ENCODE measurements at regions not wholly inside any gene's neighbourhood (a gene's known extent, or its start where the extent isn't known, plus 50 kb on each side); places are given as distances from the start of the nearest gene placed in this dataset.

- TF ChIP-seq, protein P1, sequence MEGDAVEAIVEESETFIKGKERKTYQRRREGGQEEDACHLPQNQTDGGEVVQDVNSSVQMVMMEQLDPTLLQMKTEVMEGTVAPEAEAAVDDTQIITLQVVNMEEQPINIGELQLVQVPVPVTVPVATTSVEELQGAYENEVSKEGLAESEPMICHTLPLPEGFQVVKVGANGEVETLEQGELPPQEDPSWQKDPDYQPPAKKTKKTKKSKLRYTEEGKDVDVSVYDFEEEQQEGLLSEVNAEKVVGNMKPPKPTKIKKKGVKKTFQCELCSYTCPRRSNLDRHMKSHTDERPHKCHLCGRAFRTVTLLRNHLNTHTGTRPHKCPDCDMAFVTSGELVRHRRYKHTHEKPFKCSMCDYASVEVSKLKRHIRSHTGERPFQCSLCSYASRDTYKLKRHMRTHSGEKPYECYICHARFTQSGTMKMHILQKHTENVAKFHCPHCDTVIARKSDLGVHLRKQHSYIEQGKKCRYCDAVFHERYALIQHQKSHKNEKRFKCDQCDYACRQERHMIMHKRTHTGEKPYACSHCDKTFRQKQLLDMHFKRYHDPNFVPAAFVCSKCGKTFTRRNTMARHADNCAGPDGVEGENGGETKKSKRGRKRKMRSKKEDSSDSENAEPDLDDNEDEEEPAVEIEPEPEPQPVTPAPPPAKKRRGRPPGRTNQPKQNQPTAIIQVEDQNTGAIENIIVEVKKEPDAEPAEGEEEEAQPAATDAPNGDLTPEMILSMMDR (conservative IDR thresholded peaks at IDR 0.05; ENCODE audit: low read depth, low read length), result no peak
- no peak for TF ChIP-seq EZH2phosphoT487 (IDR thresholded peaks at IDR 0.05; ENCODE audit: borderline replicate concordance, low read length)
- TF ChIP-seq EZH2 (IDR thresholded peaks at IDR 0.05; ENCODE audit: low read length, unreplicated experiment), result no peak
- peaks cover 2% of the 10 kb centered on the region; the same call in 1 of the 2 replicates for H3K4me1 ChIP-seq (ENCODE audit: insufficient read depth, low read length)
- no peak overlapping the region for H3K4me3 ChIP-seq (ENCODE audit: low read length)
- POLR2A ChIA-PET (ENCODE audit: unreplicated experiment), result no interaction called here
- CTCF ChIA-PET, result no interaction called here
- BruUV-seq (replicated peaks), result no TSS peak
- no peak overlapping the region for H3K9ac ChIP-seq (ENCODE audit: low read length)
- H3K79me2 ChIP-seq (ENCODE audit: low read length), result no peaks in the 10 kb centered on the region
- H3K9me3 ChIP-seq (ENCODE audit: low read length), result peaks cover 9% of the 10 kb centered on the region; the same call in 1 of the 2 replicates
- intact Hi-C loops (cut with micrococcal nuclease), result no loop called here
- no peaks in the 10 kb centered on the region for H3K36me3 ChIP-seq (ENCODE audit: low read depth, low read length)
- DNase-seq (no peak), ATAC-seq (no peak)
- H3F3A ChIP-seq (ENCODE audit: low read length, unreplicated experiment), result no peaks in the 10 kb centered on the region
- H3K27ac ChIP-seq (ENCODE audit: low read length), result no peak overlapping the region
- no peak overlapping the region for H2AFZ ChIP-seq (ENCODE audit: low read length)
- no peaks in the 10 kb centered on the region for H3K27me3 ChIP-seq (ENCODE audit: low read length)
- H3K4me2 ChIP-seq (ENCODE audit: low read length), result no peak overlapping the region
- H3K9me2 ChIP-seq (replicated peaks; ENCODE audit: low read length), result no peaks in the 10 kb centered on the region
- H4K20me1 ChIP-seq (ENCODE audit: low read length), result no peaks in the 10 kb centered on the region
Measured at GRCh38 chr1:95558791-95559190, 324.8 kb downstream of the RWDD3 start.

- ATAC-seq, result no peak
- H3K4me1 ChIP-seq (ENCODE audit: insufficient read depth, low read length), result no peaks in the 10 kb centered on the region
- no peaks in the 10 kb centered on the region for H3K36me3 ChIP-seq (ENCODE audit: low read depth, low read length)
- no peaks in the 10 kb centered on the region for H3F3A ChIP-seq (ENCODE audit: low read length, unreplicated experiment)
- H3K27me3 ChIP-seq (ENCODE audit: low read length), result no peaks in the 10 kb centered on the region
- no TSS peak for BruUV-seq (replicated peaks)
- DNase-seq, result no peak
- H3K9me2 ChIP-seq (replicated peaks; ENCODE audit: low read length), result no peaks in the 10 kb centered on the region
- H3K4me3 ChIP-seq (ENCODE audit: low read length), result no peak overlapping the region
- no peaks in the 10 kb centered on the region for H4K20me1 ChIP-seq (ENCODE audit: low read length)
- no peak overlapping the region for H3K9ac ChIP-seq (ENCODE audit: low read length)
- POLR2A ChIA-PET (ENCODE audit: unreplicated experiment), result no interaction called here
- no peaks in the 10 kb centered on the region for H3K9me3 ChIP-seq (ENCODE audit: low read length)
- no peaks in the 10 kb centered on the region for H3K79me2 ChIP-seq (ENCODE audit: low read length)
- CTCF ChIA-PET, result no interaction called here
- H3K4me2 ChIP-seq (ENCODE audit: low read length), result no peak overlapping the region
- H2AFZ ChIP-seq (ENCODE audit: low read length), result no peak overlapping the region
- no peak for TF ChIP-seq EZH2phosphoT487 (IDR thresholded peaks at IDR 0.05; ENCODE audit: borderline replicate concordance, low read length)
- TF ChIP-seq, protein P1 (conservative IDR thresholded peaks at IDR 0.05; ENCODE audit: low read depth, low read length), result no peak
- no peak for TF ChIP-seq EZH2 (IDR thresholded peaks at IDR 0.05; ENCODE audit: low read length, unreplicated experiment)
- no peak overlapping the region for H3K27ac ChIP-seq (ENCODE audit: low read length)
- intact Hi-C loops (cut with micrococcal nuclease), result no loop called here
Measured at GRCh38 chr1:95561346-95561745, 327.3 kb downstream of the RWDD3 start.

DNA sequence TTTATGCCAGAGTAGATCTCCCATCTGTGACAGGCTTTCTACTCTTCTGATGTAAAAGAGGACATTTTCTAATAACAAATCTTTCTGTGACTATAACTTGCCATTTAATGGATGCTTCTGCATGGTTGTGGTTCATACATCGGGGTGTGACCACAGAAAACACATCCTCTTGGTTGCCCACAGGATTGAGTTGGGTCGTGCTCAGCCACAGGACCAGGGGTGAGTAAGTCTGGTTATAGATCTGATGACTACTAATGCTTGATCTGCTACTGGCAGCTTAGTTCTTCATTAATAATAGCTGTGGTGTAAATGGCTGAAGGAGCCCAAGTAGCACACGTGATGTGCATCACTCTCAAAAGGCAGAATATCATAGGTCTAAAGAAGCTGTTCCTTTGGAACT lies 328.2 kb downstream of the RWDD3 start:
- Histone ChIP-seq H3K4me2 (ENCODE audit: low read length) (no peak overlapping the region), H3K4me1 (ENCODE audit: insufficient read depth, low read length) (no peaks in the 10 kb centered on the region), H3K27me3 (ENCODE audit: low read length) (no peaks in the 10 kb centered on the region), H3K9ac (ENCODE audit: low read length) (no peak overlapping the region), H3K9me2 (replicated peaks; ENCODE audit: low read length) (no peaks in the 10 kb centered on the region), H3K27ac (ENCODE audit: low read length) (no peak overlapping the region), H3F3A (ENCODE audit: low read length, unreplicated experiment) (no peaks in the 10 kb centered on the region), H3K79me2 (ENCODE audit: low read length) (no peaks in the 10 kb centered on the region), H3K4me3 (ENCODE audit: low read length) (no peak overlapping the region), H2AFZ (ENCODE audit: low read length) (no peak overlapping the region), H3K36me3 (ENCODE audit: low read depth, low read length) (no peaks in the 10 kb centered on the region), H3K9me3 (ENCODE audit: low read length) (no peaks in the 10 kb centered on the region), H4K20me1 (ENCODE audit: low read length) (no peaks in the 10 kb centered on the region)
- CTCF ChIA-PET, result no interaction called here
- POLR2A ChIA-PET (ENCODE audit: unreplicated experiment), result no interaction called here
- TF ChIP-seq, protein P1 (conservative IDR thresholded peaks at IDR 0.05; ENCODE audit: low read depth, low read length), result no peak
- no peak for TF ChIP-seq EZH2phosphoT487 (IDR thresholded peaks at IDR 0.05; ENCODE audit: borderline replicate concordance, low read length)
- no peak for TF ChIP-seq EZH2 (IDR thresholded peaks at IDR 0.05; ENCODE audit: low read length, unreplicated experiment)
- no peak for ATAC-seq
- BruUV-seq (replicated peaks), result no TSS peak
- intact Hi-C loops (cut with micrococcal nuclease), result no loop called here
- no peak for DNase-seq
